Type B pancreatic cell (in vitro differentiated cells): ENCODE measurements at regions not wholly inside any gene's neighbourhood (a gene's known extent, or its start where the extent isn't known, plus 50 kb on each side); places are given as distances from the start of the nearest gene placed in this dataset.

Experiments
- DNase-seq: peaks from one replicate; pipeline ENCODE4 v3.0.0; 2021; ENCODE audit warnings: mixed read lengths; ENCODE audit not compliant: unreplicated experiment; ENCODE audit errors: extremely low spot score
- H3K27ac Mint-ChIP-seq: 2 replicates; pipeline ENCODE4 v1.8.0; 2021; ENCODE audit warnings: mild to moderate bottlenecking, mixed read lengths
- H3K27me3 Mint-ChIP-seq: 2 replicates; pipeline ENCODE4 v1.8.0; 2021; ENCODE audit warnings: mixed read lengths
- H3K36me3 Mint-ChIP-seq: 2 replicates; pipeline ENCODE4 v1.8.0; 2021; ENCODE audit warnings: mixed read lengths
- H3K4me1 Mint-ChIP-seq: one replicate; pipeline ENCODE4 v1.8.0; 2021; ENCODE audit warnings: mixed read lengths; ENCODE audit not compliant: unreplicated experiment
- H3K4me3 Mint-ChIP-seq: 2 replicates; pipeline ENCODE4 v1.8.0; 2021; ENCODE audit warnings: mild to moderate bottlenecking, mixed read lengths
- H3K9me3 Mint-ChIP-seq: 2 replicates; pipeline ENCODE4 v1.8.0; 2021; ENCODE audit warnings: mixed read lengths
- TF ChIP-seq, protein P1 (sequence below): fragments of 200-600 bp; sonication (generic); conservative IDR thresholded peaks from 2 replicates; pipeline ENCODE4 v1.5.0; 2021; ENCODE audit warnings: antibody characterized with exemption, mild to moderate bottlenecking

DNA sequence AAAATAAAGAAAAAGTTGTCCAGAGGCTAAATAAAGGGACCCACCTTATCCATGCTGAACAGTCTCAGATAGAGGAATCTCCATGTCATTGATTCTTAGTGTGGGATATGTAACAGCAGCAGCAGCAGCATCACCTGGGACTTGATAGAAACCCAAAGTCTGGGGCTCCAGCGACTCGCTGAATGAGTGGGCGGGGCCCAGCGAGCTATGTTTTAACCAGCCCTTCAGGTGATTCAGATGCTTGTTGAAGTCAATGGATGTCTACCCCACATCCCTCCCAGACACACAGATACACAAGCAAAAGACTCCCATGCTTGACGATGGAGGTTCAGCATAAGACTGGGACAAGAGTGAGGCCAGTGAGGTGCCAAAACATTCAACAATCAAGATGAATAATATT is 298.6 kb downstream of the UBE3D start:
- H3K4me3 Mint-ChIP-seq, result no peak overlapping the region
- H3K4me1 Mint-ChIP-seq, result peaks cover 4% of the 10 kb centered on the region
- no peaks in the 10 kb centered on the region for H3K36me3 Mint-ChIP-seq
- H3K27ac Mint-ChIP-seq, result no peak overlapping the region
- H3K27me3 Mint-ChIP-seq, result no peaks in the 10 kb centered on the region
- TF ChIP-seq, protein P1, sequence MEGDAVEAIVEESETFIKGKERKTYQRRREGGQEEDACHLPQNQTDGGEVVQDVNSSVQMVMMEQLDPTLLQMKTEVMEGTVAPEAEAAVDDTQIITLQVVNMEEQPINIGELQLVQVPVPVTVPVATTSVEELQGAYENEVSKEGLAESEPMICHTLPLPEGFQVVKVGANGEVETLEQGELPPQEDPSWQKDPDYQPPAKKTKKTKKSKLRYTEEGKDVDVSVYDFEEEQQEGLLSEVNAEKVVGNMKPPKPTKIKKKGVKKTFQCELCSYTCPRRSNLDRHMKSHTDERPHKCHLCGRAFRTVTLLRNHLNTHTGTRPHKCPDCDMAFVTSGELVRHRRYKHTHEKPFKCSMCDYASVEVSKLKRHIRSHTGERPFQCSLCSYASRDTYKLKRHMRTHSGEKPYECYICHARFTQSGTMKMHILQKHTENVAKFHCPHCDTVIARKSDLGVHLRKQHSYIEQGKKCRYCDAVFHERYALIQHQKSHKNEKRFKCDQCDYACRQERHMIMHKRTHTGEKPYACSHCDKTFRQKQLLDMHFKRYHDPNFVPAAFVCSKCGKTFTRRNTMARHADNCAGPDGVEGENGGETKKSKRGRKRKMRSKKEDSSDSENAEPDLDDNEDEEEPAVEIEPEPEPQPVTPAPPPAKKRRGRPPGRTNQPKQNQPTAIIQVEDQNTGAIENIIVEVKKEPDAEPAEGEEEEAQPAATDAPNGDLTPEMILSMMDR, result no peak
- H3K9me3 Mint-ChIP-seq, result no peaks in the 10 kb centered on the region
- DNase-seq, result no peak

DNA sequence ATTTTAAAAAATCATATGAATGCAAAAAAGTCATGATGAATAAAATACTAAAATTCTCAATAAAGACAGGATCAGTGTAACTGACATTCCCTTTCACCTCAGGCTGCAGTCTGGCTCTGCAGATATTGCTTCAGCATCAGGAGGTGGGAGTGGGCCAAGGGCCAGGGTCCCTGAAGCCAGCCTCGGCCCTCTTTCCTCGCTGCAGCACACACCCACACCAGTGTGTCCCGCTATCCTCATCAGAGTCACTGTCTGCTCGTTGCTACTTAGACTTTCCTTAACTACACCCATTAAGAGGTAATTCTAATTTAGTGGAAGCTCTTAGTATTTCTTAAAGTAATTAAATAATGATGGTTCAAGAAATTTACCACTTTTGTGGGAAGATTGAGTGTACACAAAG is 298.2 kb downstream of the UBE3D start:
- no peak overlapping the region for H3K4me3 Mint-ChIP-seq
- peaks cover 4% of the 10 kb centered on the region for H3K4me1 Mint-ChIP-seq
- TF ChIP-seq, protein P1, result no peak
- H3K27ac Mint-ChIP-seq, result no peak overlapping the region
- no peaks in the 10 kb centered on the region for H3K36me3 Mint-ChIP-seq
- H3K27me3 Mint-ChIP-seq, result no peaks in the 10 kb centered on the region
- DNase-seq, result no peak
- no peaks in the 10 kb centered on the region for H3K9me3 Mint-ChIP-seq

DNA sequence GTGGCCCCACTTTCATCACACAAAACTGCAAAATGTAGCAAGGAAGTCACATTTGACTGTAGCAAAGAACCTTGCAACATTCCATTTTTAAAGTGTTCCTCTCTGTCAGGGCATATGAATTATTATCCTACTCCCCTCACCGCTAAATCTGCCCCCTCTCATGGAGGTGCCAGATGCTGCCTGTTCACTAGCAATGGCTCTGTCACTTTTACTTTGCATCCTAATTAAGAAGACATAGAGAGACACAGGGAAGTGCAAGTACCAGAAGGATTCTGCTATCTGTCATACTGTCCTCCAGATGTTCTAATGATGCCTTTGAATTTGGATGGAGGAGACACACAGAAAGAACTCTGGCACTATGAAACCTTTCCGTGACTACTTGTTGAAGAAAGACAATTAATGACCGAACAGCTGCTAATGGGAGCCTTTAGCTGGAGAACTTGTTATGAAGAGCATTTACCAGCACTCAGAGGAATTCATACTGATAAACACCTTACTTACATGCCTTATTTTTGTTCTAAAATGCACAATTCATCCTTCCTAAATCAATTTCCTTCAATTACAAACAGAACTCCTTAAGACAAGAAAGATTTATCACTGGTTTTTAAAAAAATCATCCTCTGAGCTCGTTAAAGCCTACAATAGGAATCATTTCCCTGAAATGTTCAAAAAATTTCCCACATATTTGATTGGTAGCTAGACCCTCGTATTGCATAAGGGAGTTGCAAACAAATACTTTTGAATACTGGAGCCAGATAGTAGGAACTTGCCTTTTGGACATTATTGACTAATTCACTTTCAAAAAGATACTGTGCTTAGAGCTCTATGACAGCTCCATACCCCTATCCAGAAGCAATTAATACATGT is 292.6 kb downstream of the UBE3D start:
- DNase-seq, result no peak
- no peaks in the 10 kb centered on the region for H3K27me3 Mint-ChIP-seq
- TF ChIP-seq, protein P1, result no peak

DNA sequence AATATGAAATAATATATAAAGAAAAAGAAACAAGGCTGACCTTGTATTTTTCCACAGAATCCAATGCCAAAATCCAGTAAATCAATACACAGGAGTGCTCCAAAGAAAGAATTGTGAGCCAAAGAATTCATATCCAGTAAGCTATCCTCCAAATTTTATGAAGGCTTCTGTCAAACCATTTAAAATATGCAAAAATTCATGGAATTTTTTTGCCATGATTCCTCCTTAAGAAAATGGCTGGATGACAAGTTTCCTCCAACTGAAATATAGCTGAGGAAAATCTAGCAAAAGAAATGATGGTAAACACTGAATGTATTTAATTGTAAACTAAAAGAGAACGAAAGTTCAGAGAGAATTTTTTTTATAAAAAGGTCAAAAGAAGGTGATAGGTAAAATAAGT is 290.3 kb downstream of the UBE3D start:
- Mint-ChIP-seq H3K27ac (no peak overlapping the region), H3K36me3 (no peaks in the 10 kb centered on the region)
- DNase-seq, result no peak

More for the DNA sequence above, 292.6 kb downstream of the UBE3D start:
- H3K27ac Mint-ChIP-seq, result no peak overlapping the region
- no peak overlapping the region for H3K4me3 Mint-ChIP-seq
- H3K4me1 Mint-ChIP-seq, result peaks cover 10% of the 10 kb centered on the region
- no peaks in the 10 kb centered on the region for H3K36me3 Mint-ChIP-seq
- H3K9me3 Mint-ChIP-seq, result no peaks in the 10 kb centered on the region

DNA sequence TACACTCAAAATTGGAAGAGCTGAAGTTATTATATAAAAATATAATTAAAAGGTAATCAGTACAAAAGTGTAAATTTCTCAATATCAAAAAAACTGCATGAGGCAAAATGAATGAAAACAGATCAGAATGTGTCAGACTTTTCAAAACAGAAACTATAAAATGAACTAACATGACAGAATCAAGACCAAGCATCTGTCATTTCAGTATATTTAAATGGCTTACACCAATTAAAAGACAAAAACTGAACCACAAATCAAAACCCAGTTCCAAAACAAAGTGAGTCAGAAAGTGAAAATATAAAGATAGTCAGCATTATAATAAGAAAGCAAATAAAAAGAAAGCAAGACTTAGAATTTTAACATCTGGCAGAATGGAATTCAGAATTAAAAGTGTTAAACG is 289.7 kb downstream of the UBE3D start:
- TF ChIP-seq, protein P1, result no peak
- no peak for DNase-seq
- H3K4me1 Mint-ChIP-seq, result peaks cover 10% of the 10 kb centered on the region
- no peak overlapping the region for H3K27ac Mint-ChIP-seq
- H3K9me3 Mint-ChIP-seq, result no peaks in the 10 kb centered on the region
- no peak overlapping the region for H3K4me3 Mint-ChIP-seq
- no peaks in the 10 kb centered on the region for H3K36me3 Mint-ChIP-seq
- no peaks in the 10 kb centered on the region for H3K27me3 Mint-ChIP-seq

More for the DNA sequence above, 290.3 kb downstream of the UBE3D start:
- TF ChIP-seq, protein P1, result no peak
- H3K27me3 Mint-ChIP-seq, result no peaks in the 10 kb centered on the region
- H3K4me1 Mint-ChIP-seq, result peaks cover 10% of the 10 kb centered on the region
- H3K9me3 Mint-ChIP-seq, result no peaks in the 10 kb centered on the region
- no peak overlapping the region for H3K4me3 Mint-ChIP-seq
